H9 (cell line): ENCODE measurements at regions not wholly inside any gene's neighbourhood (a gene's known extent, or its start where the extent isn't known, plus 50 kb on each side); places are given as distances from the start of the nearest gene placed in this dataset.

Source experiments
- DNase-seq: peaks from one replicate; pipeline ENCODE4 v3.0.0-alpha.2; 2017
- H2AFZ ChIP-seq: one replicate; pipeline ENCODE4 v1.6.1; 2013; ENCODE audit warnings: mild to moderate bottlenecking, low read length, control low read depth, moderate library complexity
- H2AK5ac ChIP-seq: 2 replicates; pipeline ENCODE4 v1.6.1; 2013; ENCODE audit warnings: low read length, control low read depth, mixed read lengths; ENCODE audit not compliant: insufficient read length
- H2BK120ac ChIP-seq: one replicate; pipeline ENCODE4 v1.6.1; 2013; ENCODE audit warnings: low read depth, mild to moderate bottlenecking, low read length, control low read depth, inconsistent platforms; ENCODE audit not compliant: poor library complexity, severe bottlenecking
- H2BK12ac ChIP-seq: 2 replicates; pipeline ENCODE4 v1.6.1; 2013; ENCODE audit warnings: low read length, control low read depth, mixed read lengths, low read depth; ENCODE audit not compliant: insufficient read length
- H2BK15ac ChIP-seq: 2 replicates; pipeline ENCODE4 v1.6.1; 2013; ENCODE audit warnings: low read depth, low read length, control low read depth
- H2BK20ac ChIP-seq: one replicate; pipeline ENCODE4 v1.6.1; 2013; ENCODE audit warnings: low read depth, mild to moderate bottlenecking, low read length, control low read depth, inconsistent platforms; ENCODE audit not compliant: poor library complexity, severe bottlenecking
- H2BK5ac ChIP-seq: 2 replicates; pipeline ENCODE4 v1.6.1; 2013; ENCODE audit warnings: low read length, control low read depth, mixed read lengths; ENCODE audit not compliant: insufficient read length
- H3K14ac ChIP-seq: 2 replicates; pipeline ENCODE4 v1.6.1; 2013; ENCODE audit warnings: low read length, control low read depth; ENCODE audit not compliant: insufficient read depth
- H3K18ac ChIP-seq: 2 replicates; pipeline ENCODE4 v1.6.1; 2013; ENCODE audit warnings: low read depth, mild to moderate bottlenecking, mixed read lengths, low read length, control low read depth; ENCODE audit not compliant: insufficient read length
- H3K23ac ChIP-seq: 2 replicates; pipeline ENCODE4 v1.6.1; 2013; ENCODE audit warnings: low read length, control low read depth, mixed read lengths, low read depth; ENCODE audit not compliant: insufficient read length
- H3K23me2 ChIP-seq: 2 replicates; pipeline ENCODE4 v1.6.1; 2013; ENCODE audit warnings: low read depth, mild to moderate bottlenecking, mixed read lengths, low read length, control low read depth; ENCODE audit not compliant: insufficient read length, poor library complexity, severe bottlenecking
- H3K27ac ChIP-seq: 2 replicates; pipeline ENCODE4 v1.5.1; 2013; ENCODE audit warnings: low read length, control low read depth, mixed read lengths, low read depth; ENCODE audit not compliant: insufficient read length
- H3K27me3 ChIP-seq: 2 replicates; pipeline ENCODE4 v1.6.1; 2013; ENCODE audit warnings: low read length, control low read depth, inconsistent platforms; ENCODE audit not compliant: insufficient read depth
- H3K4ac ChIP-seq: 2 replicates; pipeline ENCODE4 v1.6.1; 2013; ENCODE audit warnings: low read depth, mild to moderate bottlenecking, control low read depth, inconsistent platforms, low read length, moderate library complexity
- H3K4me1 ChIP-seq: 2 replicates; pipeline ENCODE4 v1.6.1; 2013; ENCODE audit warnings: low read length, control low read depth, inconsistent platforms; ENCODE audit not compliant: insufficient read depth
- H3K4me2 ChIP-seq: 2 replicates; pipeline ENCODE4 v1.6.1; 2013; ENCODE audit warnings: low read length, control low read depth, mixed read lengths; ENCODE audit not compliant: insufficient read length, insufficient read depth
- H3K56ac ChIP-seq: 2 replicates; pipeline ENCODE4 v1.6.1; 2013; ENCODE audit warnings: low read depth, mild to moderate bottlenecking, mixed read lengths, low read length, control low read depth; ENCODE audit not compliant: insufficient read length
- H3K79me1 ChIP-seq: 2 replicates; pipeline ENCODE4 v1.6.1; 2013; ENCODE audit warnings: low read depth, mild to moderate bottlenecking, moderate library complexity, low read length, control low read depth, inconsistent platforms; ENCODE audit not compliant: insufficient read depth, poor library complexity, severe bottlenecking
- H3K79me2 ChIP-seq: 2 replicates; pipeline ENCODE4 v1.6.1; 2013; ENCODE audit warnings: low read length, control low read depth, inconsistent platforms; ENCODE audit not compliant: insufficient read depth
- H3K9ac ChIP-seq: 2 replicates; pipeline ENCODE4 v1.6.1; 2013; ENCODE audit warnings: low read length, control low read depth, mixed read lengths; ENCODE audit not compliant: insufficient read length; ENCODE audit errors: extremely low read depth
- H3K9me3 ChIP-seq: one replicate; pipeline ENCODE4 v1.6.1; 2013; ENCODE audit warnings: low read depth, low read length, inconsistent platforms; ENCODE audit not compliant: control insufficient read depth
- H3T11ph ChIP-seq: one replicate; pipeline ENCODE4 v1.6.1; 2013; ENCODE audit warnings: mild to moderate bottlenecking, low read length, control low read depth, inconsistent platforms
- H4K20me1 ChIP-seq: one replicate; pipeline ENCODE4 v1.6.1; 2013; ENCODE audit not compliant: control insufficient read depth, insufficient read length, insufficient read depth
- H4K5ac ChIP-seq: 2 replicates; pipeline ENCODE4 v1.6.1; 2013; ENCODE audit warnings: low read depth, mild to moderate bottlenecking, mixed read lengths, low read length, control low read depth; ENCODE audit not compliant: insufficient read length
- H4K8ac ChIP-seq: replicated peaks from 2 replicates; pipeline ENCODE4 v1.6.1; 2013; ENCODE audit warnings: low read length, control low read depth, mixed read lengths, low read depth; ENCODE audit not compliant: insufficient read length
- H4K91ac ChIP-seq: 2 replicates; pipeline ENCODE4 v1.6.1; 2013; ENCODE audit warnings: low read depth, mild to moderate bottlenecking, moderate library complexity, mixed read lengths, low read length, control low read depth; ENCODE audit not compliant: insufficient read length
- H3K27ac Mint-ChIP-seq, 3 experiments: 2 replicates in 2 of 3; 3 replicates in 1 of 3; pipeline ENCODE4 v1.8.0; 2020 to 2021; ENCODE audit warnings: mixed read lengths in 3 of 3, mild to moderate bottlenecking in 1 of 3, moderate library complexity in 1 of 3
- H3K27me3 Mint-ChIP-seq: 2 replicates; pipeline ENCODE4 v1.8.0; 2021; ENCODE audit warnings: low read depth, mild to moderate bottlenecking, moderate library complexity, mixed read lengths
- H3K36me3 Mint-ChIP-seq, 3 experiments: 2 replicates in 2 of 3; 3 replicates in 1 of 3; pipeline ENCODE4 v1.8.0; 2020 to 2021; ENCODE audit warnings: low read depth in 3 of 3, mixed read lengths in 3 of 3; ENCODE audit not compliant: insufficient read depth in 1 of 3
- H3K4me1 Mint-ChIP-seq, 2 experiments: 2 replicates each; pipeline ENCODE4 v1.8.0; 2020; ENCODE audit warnings: mixed read lengths in 2 of 2
- H3K4me3 Mint-ChIP-seq, 2 experiments: 2 replicates in 1 of 2; 3 replicates in 1 of 2; pipeline ENCODE4 v1.8.0; 2020 to 2021; ENCODE audit warnings: mild to moderate bottlenecking in 2 of 2, mixed read lengths in 2 of 2, moderate library complexity in 1 of 2
- H3K9me3 Mint-ChIP-seq, 2 experiments: 2 replicates in 1 of 2; 3 replicates in 1 of 2; pipeline ENCODE4 v1.8.0; 2020; ENCODE audit warnings: mild to moderate bottlenecking in 2 of 2, mixed read lengths in 2 of 2, moderate library complexity in 1 of 2
- WGBS: extraction: QIAGEN DNeasy Blood & Tissue Kit; methylation state at CpG from one replicate; pipeline ENCODE4 v1.1.7; 2013; ENCODE audit warnings: missing lambda C conversion rate, low lambda C conversion rate, mixed read lengths; ENCODE audit not compliant: insufficient read length; ENCODE audit errors: extremely low coverage; 5-methylcytosine and 5-hydroxymethylcytosine counted together
- TF ChIP-seq, protein P1 (sequence below): fragments of 200-600 bp; sonication (generic); conservative IDR thresholded peaks from 3 replicates; pipeline ENCODE4 v1.8.0; 2021; ENCODE audit warnings: antibody characterized with exemption, mild to moderate bottlenecking

DNA sequence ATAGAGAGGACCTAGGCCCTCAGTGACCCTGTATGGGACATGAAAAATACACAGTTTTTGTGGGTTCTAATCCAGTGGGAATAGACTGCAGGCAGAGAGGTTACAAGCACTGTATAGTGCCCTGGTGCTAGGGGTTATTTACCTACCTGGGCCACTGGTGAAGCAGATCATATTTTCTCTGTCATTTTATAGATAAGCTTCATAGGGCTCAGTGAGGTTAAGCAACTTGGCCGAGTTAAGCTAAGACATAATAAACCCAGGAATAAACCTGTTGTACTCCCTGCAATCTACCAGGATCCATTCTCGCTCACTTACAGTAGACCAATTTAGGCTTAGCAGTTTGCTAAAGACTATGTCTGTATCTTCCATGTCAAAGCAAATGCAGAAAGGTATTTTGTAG, 340.6 kb upstream of the KHDRBS2 start:
- no peak overlapping the region for H3K4me3 Mint-ChIP-seq
- H3K27ac Mint-ChIP-seq: no peak overlapping the region
- Histone ChIP-seq H4K5ac (no peak overlapping the region), H3K27me3 (no peaks in the 10 kb centered on the region), H3K79me1 (no peaks in the 10 kb centered on the region), H3K23me2 (no peaks in the 10 kb centered on the region), H3K18ac (no peak overlapping the region), H3K23ac (no peak overlapping the region), H2BK5ac (no peak overlapping the region), H2AFZ (no peak overlapping the region), H3K9me3 (no peaks in the 10 kb centered on the region), H3K27ac (no peak overlapping the region), H3K56ac (no peak overlapping the region), H3K14ac (no peak overlapping the region), H3T11ph (no peak overlapping the region), H2BK20ac (no peak overlapping the region), H4K20me1 (no peaks in the 10 kb centered on the region), H2BK15ac (no peak overlapping the region), H3K4me2 (no peak overlapping the region), H3K4me1 (no peaks in the 10 kb centered on the region), H4K91ac (no peak overlapping the region), H2BK120ac (no peak overlapping the region), H2AK5ac (no peak overlapping the region), H3K9ac (no peak overlapping the region), H4K8ac (no peak overlapping the region), H3K79me2 (no peaks in the 10 kb centered on the region), H3K4ac (no peak overlapping the region), H2BK12ac (no peak overlapping the region)
- DNase-seq: no peak
- no peaks in the 10 kb centered on the region for H3K9me3 Mint-ChIP-seq
- WGBS: no CpG with 5 or more reads among the region's 2 CpGs
- H3K4me1 Mint-ChIP-seq: peaks cover 0 to 2% of the 10 kb centered on the region in 2 experiments; a peak in 1 of 4 replicates
- no peaks in the 10 kb centered on the region for H3K27me3 Mint-ChIP-seq
- TF ChIP-seq, protein P1, sequence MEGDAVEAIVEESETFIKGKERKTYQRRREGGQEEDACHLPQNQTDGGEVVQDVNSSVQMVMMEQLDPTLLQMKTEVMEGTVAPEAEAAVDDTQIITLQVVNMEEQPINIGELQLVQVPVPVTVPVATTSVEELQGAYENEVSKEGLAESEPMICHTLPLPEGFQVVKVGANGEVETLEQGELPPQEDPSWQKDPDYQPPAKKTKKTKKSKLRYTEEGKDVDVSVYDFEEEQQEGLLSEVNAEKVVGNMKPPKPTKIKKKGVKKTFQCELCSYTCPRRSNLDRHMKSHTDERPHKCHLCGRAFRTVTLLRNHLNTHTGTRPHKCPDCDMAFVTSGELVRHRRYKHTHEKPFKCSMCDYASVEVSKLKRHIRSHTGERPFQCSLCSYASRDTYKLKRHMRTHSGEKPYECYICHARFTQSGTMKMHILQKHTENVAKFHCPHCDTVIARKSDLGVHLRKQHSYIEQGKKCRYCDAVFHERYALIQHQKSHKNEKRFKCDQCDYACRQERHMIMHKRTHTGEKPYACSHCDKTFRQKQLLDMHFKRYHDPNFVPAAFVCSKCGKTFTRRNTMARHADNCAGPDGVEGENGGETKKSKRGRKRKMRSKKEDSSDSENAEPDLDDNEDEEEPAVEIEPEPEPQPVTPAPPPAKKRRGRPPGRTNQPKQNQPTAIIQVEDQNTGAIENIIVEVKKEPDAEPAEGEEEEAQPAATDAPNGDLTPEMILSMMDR: no peak
- no peaks in the 10 kb centered on the region for H3K36me3 Mint-ChIP-seq
